GM12872 (cell line): ENCODE measurements at regions not wholly inside any gene's neighbourhood (a gene's known extent, or its start where the extent isn't known, plus 50 kb on each side); places are given as distances from the start of the nearest gene placed in this dataset.

ENCODE experiments used
- CTCF ChIP-seq: IDR thresholded peaks from 3 replicates; pipeline ENCODE4 v1.5.1; 2011; ENCODE audit warnings: low read depth, mild to moderate bottlenecking, low read length, moderate library complexity; ENCODE audit not compliant: insufficient read depth

- no peak for TF ChIP-seq CTCF
Observed at GRCh38 chr4:29817961-29818360, 902.2 kb upstream of the PCDH7 start.

- no peak for TF ChIP-seq CTCF
Observed at GRCh38 chr4:29829067-29829466, 891.1 kb upstream of the PCDH7 start.

- no peak for TF ChIP-seq CTCF
Observed at GRCh38 chr4:29852537-29852936, 867.6 kb upstream of the PCDH7 start.

- TF ChIP-seq CTCF: no peak
Observed at GRCh38 chr4:29853833-29854232, 866.3 kb upstream of the PCDH7 start.

GRCh38 chr4:29861307-29861706, 858.9 kb upstream of the PCDH7 start:
- no peak for TF ChIP-seq CTCF

GRCh38 chr4:29867412-29867811, 852.8 kb upstream of the PCDH7 start:
- no peak for TF ChIP-seq CTCF

GRCh38 chr4:29900336-29900735, 819.8 kb upstream of the PCDH7 start:
- no peak for TF ChIP-seq CTCF

- no peak for TF ChIP-seq CTCF
Observed at GRCh38 chr4:29908276-29908675, 811.9 kb upstream of the PCDH7 start.
